ENCODE measurements at regions not wholly inside any gene's neighbourhood (a gene's known extent, or its start where the extent isn't known, plus 50 kb on each side); places are given as distances from the start of the nearest gene placed in this dataset.

- no peak for TF ChIP-seq CTCF (IDR thresholded peaks at IDR 0.05)
Observed at GRCh38 chr11:96483374-96483955, 93.7 kb downstream of the JRKL start.

- no peak for TF ChIP-seq CTCF (IDR thresholded peaks at IDR 0.05)
Observed at GRCh38 chr11:96484361-96484760, 94.5 kb downstream of the JRKL start.

GRCh38 chr11:96486890-96487611 lies 97.2 kb downstream of the JRKL start:
- no peak for TF ChIP-seq CTCF (IDR thresholded peaks at IDR 0.05)

DNA sequence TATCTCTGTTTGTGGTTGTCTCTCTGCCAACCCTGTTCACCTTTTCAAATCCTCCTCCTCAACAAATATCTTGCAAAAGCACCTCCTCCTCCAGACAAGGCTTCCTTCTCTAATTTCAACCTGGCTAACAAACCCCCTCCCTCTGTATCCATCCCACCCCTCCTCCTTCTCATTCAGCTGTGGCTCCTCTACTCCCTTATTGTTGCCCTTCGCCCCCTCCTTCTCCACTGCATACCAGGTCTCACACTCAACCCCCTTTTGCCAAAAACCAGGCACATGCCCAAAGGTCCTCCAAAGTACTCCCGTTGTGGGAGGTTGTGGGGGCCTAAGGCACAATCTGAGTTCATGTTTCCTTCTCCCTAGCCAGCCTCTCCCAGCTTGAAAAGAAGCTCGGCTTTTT lies 110.6 kb downstream of the JRKL start:
- TF ChIP-seq CTCF (IDR thresholded peaks at IDR 0.05) = no peak

- no peak for TF ChIP-seq CTCF (IDR thresholded peaks at IDR 0.05)
Observed at GRCh38 chr11:96506041-96506440, 116.2 kb downstream of the JRKL start.

DNA sequence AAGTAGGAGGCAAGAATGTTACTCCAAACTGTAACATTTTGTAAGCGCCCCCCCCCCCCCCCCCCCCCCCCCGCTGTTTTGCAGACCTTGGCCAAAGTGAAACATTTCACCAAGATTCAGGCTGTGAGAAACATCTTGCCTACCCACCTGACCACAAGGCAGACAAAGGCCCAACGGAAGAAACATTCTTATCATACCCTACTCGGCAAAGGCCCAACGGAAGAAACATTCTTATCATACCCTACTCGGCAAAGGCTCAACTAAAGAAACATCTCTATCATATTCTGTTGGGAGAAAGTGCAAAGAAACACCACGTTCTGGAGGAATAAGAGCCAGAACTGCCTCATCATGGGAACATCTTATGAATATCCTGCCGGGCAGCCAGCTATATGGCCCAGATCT lies 117.1 kb downstream of the JRKL start:
- no peak for TF ChIP-seq CTCF (IDR thresholded peaks at IDR 0.05)

GRCh38 chr11:96508861-96509260 lies 119.0 kb downstream of the JRKL start:
- TF ChIP-seq CTCF (IDR thresholded peaks at IDR 0.05) = no peak
